Activated CD8-positive, alpha-beta memory T cell treated with anti-CD3 and anti-CD28 coated beads, Interleukin-2, amount 50 U/mL, for 24 hours (primary cell): ENCODE measurements at regions not wholly inside any gene's neighbourhood (a gene's known extent, or its start where the extent isn't known, plus 50 kb on each side); places are given as distances from the start of the nearest gene placed in this dataset.
A peak's percentile ranks its signal among the peaks of the same experiment; 100 is the strongest.

Experiments
- DNase-seq: peaks from one replicate; pipeline ENCODE4 v3.0.0-alpha.2; 2020; ENCODE audit errors: extremely low read depth

DNA sequence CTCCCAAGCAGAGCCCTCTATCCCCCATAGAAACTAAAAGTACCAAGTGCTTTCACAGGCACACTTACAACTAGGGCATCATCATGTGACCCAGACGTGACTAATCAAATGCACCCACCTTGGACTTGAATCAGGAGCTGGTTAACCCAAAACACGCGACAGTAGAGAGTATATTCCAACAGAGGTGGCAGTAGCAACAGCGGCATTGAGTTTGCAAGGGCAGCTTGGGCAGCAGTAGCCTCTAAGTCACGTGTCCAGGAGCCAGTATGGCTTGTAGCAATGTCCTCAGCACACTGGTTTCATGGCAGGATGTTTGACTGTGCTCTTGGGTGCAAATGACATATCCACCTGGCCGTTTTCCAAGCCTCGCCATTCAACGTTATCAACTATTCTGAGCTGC lies 73.4 kb upstream of the DNAH5 start:
- DNase-seq = no peak

DNA sequence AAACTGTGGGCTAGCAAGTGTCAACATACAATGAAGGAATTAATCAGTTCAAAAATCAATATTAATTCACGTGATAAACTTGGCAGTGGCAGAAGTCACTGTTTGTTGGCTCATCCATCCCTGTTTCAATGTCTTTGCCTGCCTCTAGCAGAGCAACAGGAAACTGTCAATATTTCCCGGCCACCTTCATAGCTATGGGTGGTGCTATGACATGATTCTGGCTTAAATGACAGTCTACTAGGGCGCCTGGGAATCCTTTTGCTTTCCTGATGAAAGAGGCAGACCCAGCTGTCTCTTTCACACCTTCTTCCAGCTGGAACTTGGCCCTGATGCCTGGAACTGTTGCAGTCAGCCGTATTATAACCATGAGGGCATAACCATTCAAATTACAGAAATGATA lies 72.1 kb upstream of the DNAH5 start:
- no peak for DNase-seq

DNA sequence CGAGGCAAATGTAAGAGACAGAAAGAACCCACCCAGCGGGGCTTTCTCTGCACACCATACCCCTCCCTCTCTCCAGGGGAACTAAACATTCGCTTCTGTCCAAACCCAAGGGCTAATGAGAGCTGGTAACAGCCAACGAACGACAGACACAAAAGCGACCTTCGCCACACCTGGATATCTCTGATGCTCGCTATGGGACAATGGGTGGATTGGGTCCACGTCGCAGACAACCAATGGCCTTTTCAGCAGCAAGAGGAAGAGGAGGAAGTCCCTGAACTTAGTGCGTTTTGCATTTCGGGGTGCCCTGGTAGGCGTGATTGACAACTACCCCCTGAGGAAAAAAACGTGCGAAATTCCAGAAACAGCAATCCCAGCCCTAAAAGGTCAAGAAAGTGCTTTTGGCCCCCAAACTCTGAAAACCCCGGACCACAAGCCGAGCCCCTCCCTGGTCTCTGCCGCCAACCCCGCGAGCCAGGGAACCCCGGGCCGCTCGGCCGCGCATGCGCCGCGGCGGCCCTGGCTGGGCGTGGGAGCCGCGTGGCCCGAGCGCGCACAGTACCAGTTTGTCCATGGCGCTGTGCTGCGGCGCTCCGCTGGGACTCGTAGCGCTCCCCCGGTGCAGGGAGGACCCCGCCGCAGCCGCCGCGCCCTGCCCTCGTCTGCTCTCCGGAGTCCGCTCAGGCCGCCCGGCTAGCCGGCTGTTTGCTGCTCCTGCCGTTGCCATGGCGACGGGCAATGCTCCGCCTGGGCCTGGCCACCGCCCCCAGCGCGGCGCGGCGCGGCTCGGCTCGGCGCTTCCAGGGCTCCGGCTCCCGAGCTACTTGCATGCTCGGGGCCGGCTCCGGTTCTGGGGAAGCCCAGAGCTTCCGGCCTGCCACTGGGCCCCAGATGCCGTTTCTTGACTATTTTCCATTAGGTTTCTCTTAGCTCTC lies 66.9 kb upstream of the DNAH5 start:
- DNase-seq = peak; percentile 8

DNA sequence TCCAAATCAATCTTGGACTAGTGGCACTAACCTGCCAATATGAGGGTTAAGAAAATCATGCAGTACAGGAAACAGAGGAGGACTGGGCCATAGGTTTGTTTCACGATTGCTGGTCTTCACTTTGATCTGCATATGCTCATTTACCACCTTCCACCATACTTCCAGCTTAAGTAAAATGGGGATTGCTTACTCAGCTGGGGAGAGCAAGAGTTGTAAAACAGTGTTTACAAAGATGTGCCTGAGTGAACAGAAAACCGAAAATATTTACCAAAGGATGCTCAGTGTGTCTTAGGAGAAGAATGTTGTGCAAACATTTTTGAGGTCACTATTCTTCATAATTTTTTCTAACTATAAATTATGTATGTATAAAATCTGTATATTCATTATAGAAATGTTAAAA lies 65.1 kb upstream of the DNAH5 start:
- DNase-seq = no peak

DNA sequence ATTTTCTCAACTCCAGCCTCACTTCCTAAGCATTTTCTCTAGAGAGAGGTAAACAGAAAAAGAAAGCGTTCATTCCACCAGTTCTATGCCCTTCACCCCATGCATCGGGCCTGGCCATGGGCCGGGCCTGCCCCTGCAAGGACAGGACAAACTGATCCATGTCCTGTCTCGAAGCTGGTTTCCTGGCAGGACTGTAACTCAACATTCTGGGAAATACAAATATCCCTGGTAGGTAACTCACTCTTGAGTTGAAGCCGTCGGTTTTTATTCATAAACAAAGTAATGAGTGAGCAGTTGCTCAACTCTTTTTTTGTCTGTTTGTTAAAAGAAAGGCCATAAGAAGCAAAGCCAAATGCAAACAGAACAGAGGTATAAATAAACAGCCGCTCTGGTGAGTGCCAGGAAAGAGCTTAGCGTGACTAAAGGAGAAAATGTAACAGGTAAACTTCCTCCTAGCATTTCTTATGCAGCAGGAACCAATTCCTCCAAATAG lies 64.4 kb upstream of the DNAH5 start:
- no peak for DNase-seq

DNA sequence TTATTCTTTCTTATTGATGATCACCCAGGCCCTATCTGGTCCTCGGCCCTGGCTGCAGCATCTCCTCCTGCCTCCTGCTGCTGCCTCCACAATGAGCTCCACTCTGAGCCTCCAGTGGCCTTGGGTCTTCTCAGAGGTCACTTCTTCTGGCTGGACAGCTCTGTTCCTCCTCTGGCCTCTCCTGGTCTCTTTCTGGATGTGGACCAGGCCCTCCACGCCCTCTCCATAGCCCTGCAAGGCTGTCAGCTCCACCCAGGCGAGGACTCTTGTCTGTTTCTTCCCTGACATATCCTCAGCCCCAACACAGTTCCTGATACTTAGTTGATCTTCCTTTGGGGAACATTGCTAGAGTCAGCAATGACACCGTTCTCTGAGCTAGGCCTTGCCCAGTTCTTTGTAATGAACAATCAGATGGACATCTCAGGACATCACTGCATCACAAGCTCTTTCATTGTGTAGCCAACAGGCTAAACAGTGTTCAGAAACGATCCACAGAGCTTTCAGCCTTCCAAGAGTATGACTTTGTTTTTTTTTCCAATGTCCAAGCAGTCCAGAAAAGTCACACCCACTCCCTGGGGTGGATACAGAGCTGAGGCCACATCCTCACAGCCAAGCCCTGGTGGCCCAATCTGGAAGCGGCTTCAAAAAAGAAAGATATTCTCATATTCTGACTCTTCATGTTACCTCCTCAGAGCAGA lies 62.5 kb upstream of the DNAH5 start:
- DNase-seq = no peak

DNA sequence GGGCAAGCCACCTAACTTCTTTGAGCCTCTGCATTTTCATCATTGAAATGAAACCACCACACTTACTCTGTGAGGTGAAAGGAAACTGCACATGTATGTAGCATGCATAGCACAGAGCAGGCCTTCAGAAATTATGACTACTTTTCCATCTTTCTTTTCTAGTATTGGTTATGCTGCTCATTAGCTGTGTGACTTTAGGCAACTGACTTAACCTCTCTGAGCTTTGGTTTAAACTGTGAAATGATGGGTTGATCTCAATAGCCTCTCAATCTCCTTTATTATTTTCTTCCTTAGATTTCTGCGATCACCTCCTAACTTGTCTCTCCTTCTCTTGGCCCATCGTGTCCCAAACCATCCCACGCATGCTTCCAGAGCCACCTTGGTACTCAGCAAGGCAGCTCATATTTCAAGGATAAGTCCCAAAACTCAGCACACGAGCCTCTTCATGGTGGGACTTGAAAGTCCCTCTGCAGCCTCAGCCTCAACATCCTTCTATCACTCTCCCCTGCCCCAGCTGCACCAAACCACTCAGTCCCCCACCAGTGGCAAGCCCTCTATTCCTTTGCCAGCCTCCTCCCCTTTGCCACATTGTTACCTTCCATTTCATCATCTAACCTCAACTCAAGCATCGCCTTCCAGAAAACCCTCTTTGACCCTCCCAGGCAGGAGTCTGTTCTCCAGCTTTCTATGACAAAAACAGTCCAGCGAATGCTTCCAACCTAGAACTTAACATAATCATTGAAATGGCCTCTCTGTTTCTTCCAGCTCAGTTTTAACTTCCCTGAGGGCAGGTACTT lies 60.3 kb upstream of the DNAH5 start:
- no peak for DNase-seq

DNA sequence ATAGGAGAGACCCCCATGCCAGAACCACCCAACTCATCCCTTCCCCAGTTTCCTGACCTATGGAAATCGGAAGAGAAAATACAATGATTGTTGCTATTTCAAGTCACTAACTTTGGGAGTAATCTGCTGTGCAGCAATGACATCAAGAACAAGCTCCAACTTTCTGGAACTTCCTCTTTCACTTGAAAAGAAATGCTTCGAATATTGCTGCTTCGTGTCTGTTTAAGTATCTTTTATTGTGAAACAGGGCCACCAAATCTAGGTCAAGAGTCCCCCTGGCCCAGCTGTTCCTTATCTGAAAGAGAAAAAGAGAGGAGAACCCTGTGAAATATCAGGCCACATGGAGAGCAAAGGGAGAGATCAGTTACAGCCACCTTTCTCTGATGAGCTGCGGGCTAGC lies 59.4 kb upstream of the DNAH5 start:
- DNase-seq = no peak

DNA sequence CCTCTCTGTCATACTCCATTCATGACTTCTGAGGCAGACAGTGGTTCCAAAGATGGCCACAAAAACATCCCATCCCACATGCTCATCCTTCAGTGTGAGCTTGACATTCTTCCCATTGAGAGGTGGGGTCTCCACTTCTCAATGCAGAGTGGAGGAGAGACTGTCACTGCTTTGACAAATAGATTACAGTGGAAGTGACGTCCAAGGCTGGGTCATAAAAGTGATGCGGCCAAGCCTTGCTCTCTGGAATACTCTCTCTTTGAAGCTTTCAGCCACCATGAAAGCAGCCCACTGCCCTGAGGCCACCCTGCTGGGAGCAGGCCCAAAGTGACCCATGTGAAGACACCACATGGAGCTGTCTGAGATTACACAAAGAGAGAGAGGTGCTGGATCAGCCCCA lies 59.0 kb upstream of the DNAH5 start:
- DNase-seq = no peak

DNA sequence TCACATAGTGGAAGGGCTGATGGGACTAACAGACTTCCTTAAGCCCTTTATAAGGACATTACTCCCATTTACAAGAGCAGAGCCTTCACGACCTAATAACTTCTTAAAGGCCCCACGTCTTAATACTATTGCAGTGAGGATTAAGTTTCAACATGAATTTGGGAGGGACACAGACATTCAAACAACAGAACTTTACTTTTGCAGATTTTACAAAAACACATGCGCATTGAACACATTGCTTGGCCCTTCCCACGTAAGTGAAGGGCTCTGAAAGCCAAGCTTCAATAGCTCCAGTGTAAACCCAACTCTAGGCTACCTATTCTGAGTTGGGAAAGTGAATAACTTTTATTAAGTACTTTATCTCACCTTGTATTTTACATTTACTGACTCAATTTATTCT lies 53.8 kb upstream of the DNAH5 start:
- DNase-seq = no peak

DNA sequence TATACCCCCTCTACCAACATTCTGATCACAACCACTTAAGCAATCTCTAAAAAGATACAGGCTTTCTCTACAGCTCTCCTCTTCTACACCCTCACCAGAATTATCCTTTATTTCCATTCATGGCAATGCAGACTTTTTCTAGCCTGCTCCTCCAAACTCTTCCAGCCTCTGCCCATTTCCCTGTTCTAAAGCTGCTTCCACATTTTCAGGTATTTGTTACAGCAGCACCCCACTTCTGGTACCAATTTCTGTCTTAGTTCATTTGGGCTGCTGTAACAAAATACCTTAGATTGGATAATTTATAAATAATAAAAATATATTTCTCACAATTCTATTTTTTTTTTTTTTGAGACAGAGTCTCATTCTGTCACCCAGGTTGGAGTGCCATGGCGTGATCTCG lies 53.0 kb upstream of the DNAH5 start:
- DNase-seq = no peak

DNA sequence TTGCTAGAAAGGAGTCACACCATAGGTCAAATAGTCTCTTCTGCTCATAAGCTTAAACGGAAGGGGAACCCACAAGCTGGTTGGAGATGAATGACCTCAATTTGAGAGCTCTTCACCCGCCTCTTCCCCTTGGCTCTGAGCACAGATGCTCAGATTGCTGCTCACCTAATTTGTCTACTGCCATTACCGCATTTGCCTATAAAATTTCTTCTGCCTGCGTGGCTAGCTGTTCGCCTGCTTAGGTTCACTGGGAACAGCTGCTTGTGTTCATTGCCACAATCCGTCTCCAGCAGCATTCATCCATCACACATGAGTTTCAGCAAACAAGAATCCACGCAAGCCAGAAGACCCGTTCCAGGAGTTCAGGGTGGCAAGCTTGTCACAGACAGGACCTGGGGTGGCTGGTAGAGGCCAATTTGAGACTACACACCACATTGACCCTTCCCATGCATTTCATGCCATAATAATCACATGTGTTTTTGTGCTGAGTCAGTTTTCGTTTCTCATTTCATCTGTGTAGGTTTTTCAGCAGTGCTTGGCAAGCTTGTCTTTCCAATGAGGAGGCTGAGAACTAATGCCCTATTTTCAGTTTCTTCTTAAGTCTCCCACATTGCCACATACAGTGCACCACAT lies 50.2 kb upstream of the DNAH5 start:
- DNase-seq = no peak
